HEK293 (cell line): ENCODE measurements at regions not wholly inside any gene's neighbourhood (a gene's known extent, or its start where the extent isn't known, plus 50 kb on each side); places are given as distances from the start of the nearest gene placed in this dataset.

Experiments
- CTCF ChIA-PET: fragments of 350-600 bp; formaldehyde crosslinking; extraction: SDS; loops from one replicate; lab custom pipeline; 2021; ENCODE audit warnings: antibody characterized with exemption; lab: Yijun Ruan, JAX
- POLR2A ChIA-PET: fragments of 300-600 bp; formaldehyde crosslinking; extraction: SDS; loops from one replicate; lab custom pipeline; 2020; ENCODE audit warnings: antibody characterized with exemption, inconsistent platforms; lab: Yijun Ruan, JAX
- H3K27ac ChIP-seq: fragments of 200-500 bp; sonication (Bioruptor generic); 2 replicates; pipeline ENCODE4 v1.5.1; 2014; ENCODE audit warnings: low read depth, low read length, control low read depth, inconsistent platforms; ENCODE audit errors: extremely low read depth
- H3K36me3 ChIP-seq, 2 experiments: fragments of 200-500 bp in 1 of 2; sonication (Bioruptor generic) in 1 of 2; 1 replicate in 1 of 2; 2 replicates in 1 of 2; pipeline ENCODE4 v1.5.1; 2014 to 2017; ENCODE audit warnings: inconsistent platforms in 2 of 2, low read length in 2 of 2; ENCODE audit not compliant: control insufficient read depth in 2 of 2, insufficient read depth in 1 of 2
- H3K4me1 ChIP-seq: fragments of 200-500 bp; sonication (Bioruptor generic); 2 replicates; pipeline ENCODE4 v1.5.1; 2014; ENCODE audit warnings: mild to moderate bottlenecking, low read length, inconsistent platforms; ENCODE audit not compliant: control insufficient read depth, insufficient read depth
- H3K4me3 ChIP-seq: 2 replicates; pipeline ENCODE4 v1.5.1; 2011; ENCODE audit warnings: low read depth, mild to moderate bottlenecking, control low read depth, low read length, moderate library complexity
- H3K9me3 ChIP-seq: fragments of 200-500 bp; sonication (Bioruptor generic); 2 replicates; pipeline ENCODE4 v1.5.1; 2014; ENCODE audit warnings: low read depth, low read length, inconsistent platforms; ENCODE audit not compliant: control insufficient read depth, insufficient read depth
- GLIS1 ChIP-seq: fragments of 450-650 bp; formaldehyde crosslinking; IDR thresholded peaks from 2 replicates; pipeline ENCODE4 v1.5.1; 2016; ENCODE audit warnings: missing biosample characterization, missing genetic modification characterization
- KLF9 ChIP-seq: fragments of 450-650 bp; formaldehyde crosslinking; IDR thresholded peaks from 2 replicates; pipeline ENCODE4 v1.5.1; 2016; ENCODE audit warnings: missing biosample characterization, missing genetic modification characterization, low read depth
- MEIS1 ChIP-seq: sonication (generic); formaldehyde crosslinking; IDR thresholded peaks from 2 replicates; pipeline ENCODE4 v1.8.1; 2022; ENCODE audit warnings: missing genetic modification reagents, mild to moderate bottlenecking, borderline replicate concordance
- RBAK ChIP-seq: fragments of 450-650 bp; formaldehyde crosslinking; IDR thresholded peaks from 2 replicates; pipeline ENCODE4 v1.5.1; 2016; ENCODE audit warnings: missing biosample characterization, missing genetic modification characterization
- ZBTB20 ChIP-seq: fragments of 450-650 bp; formaldehyde crosslinking; IDR thresholded peaks from 2 replicates; pipeline ENCODE4 v1.5.1; 2016; ENCODE audit warnings: missing biosample characterization, missing genetic modification characterization
- ZBTB7A ChIP-seq: fragments of 450-650 bp; formaldehyde crosslinking; IDR thresholded peaks from 2 replicates; pipeline ENCODE4 v1.5.1; 2016; ENCODE audit warnings: low read depth, missing biosample characterization, missing genetic modification characterization
- ZIC2 ChIP-seq: fragments of 450-650 bp; formaldehyde crosslinking; IDR thresholded peaks from 2 replicates; pipeline ENCODE4 v1.5.1; 2016; ENCODE audit warnings: missing biosample characterization, missing genetic modification characterization
- ZNF114 ChIP-seq: fragments of 450-650 bp; formaldehyde crosslinking; IDR thresholded peaks from 2 replicates; pipeline ENCODE4 v1.5.0; 2017; ENCODE audit warnings: missing biosample characterization, missing genetic modification characterization
- ZNF202 ChIP-seq: fragments of 450-650 bp; formaldehyde crosslinking; IDR thresholded peaks from 2 replicates; pipeline ENCODE4 v1.5.1; 2016; ENCODE audit warnings: missing biosample characterization, missing genetic modification characterization, borderline replicate concordance
- ZNF302 ChIP-seq: fragments of 450-650 bp; formaldehyde crosslinking; IDR thresholded peaks from 2 replicates; pipeline ENCODE4 v1.5.1; 2016; ENCODE audit warnings: missing biosample characterization, missing genetic modification characterization, low read depth
- ZNF423 ChIP-seq: fragments of 450-650 bp; formaldehyde crosslinking; IDR thresholded peaks from 2 replicates; pipeline ENCODE4 v1.5.1; 2016; ENCODE audit warnings: missing biosample characterization, missing genetic modification characterization
- ZNF433 ChIP-seq: fragments of 450-650 bp; formaldehyde crosslinking; IDR thresholded peaks from 2 replicates; pipeline ENCODE4 v1.5.1; 2016; ENCODE audit warnings: missing biosample characterization, missing genetic modification characterization, low read depth
- ZNF473 ChIP-seq: fragments of 450-650 bp; formaldehyde crosslinking; IDR thresholded peaks from 2 replicates; pipeline ENCODE4 v1.5.1; 2017; ENCODE audit warnings: missing biosample characterization, missing genetic modification characterization
- ZNF600 ChIP-seq: fragments of 450-650 bp; formaldehyde crosslinking; IDR thresholded peaks from 2 replicates; pipeline ENCODE4 v1.5.1; 2016; ENCODE audit warnings: missing biosample characterization, missing genetic modification characterization
- ZNF658 ChIP-seq: fragments of 450-650 bp; formaldehyde crosslinking; IDR thresholded peaks from 2 replicates; pipeline ENCODE4; 2016; ENCODE audit warnings: missing biosample characterization, missing genetic modification characterization
- ZNF777 ChIP-seq: fragments of 450-650 bp; formaldehyde crosslinking; IDR thresholded peaks from 2 replicates; pipeline ENCODE4 v1.5.1; 2017; ENCODE audit warnings: missing biosample characterization, missing genetic modification characterization, borderline replicate concordance
- ZNF791 ChIP-seq: fragments of 450-650 bp; formaldehyde crosslinking; IDR thresholded peaks from 2 replicates; pipeline ENCODE4 v1.5.1; 2016; ENCODE audit warnings: missing biosample characterization, missing genetic modification characterization
- ZNF837 ChIP-seq: fragments of 450-650 bp; formaldehyde crosslinking; IDR thresholded peaks from 2 replicates; pipeline ENCODE4 v1.5.1; 2016; ENCODE audit warnings: missing biosample characterization, missing genetic modification characterization
- ZSCAN30 ChIP-seq: fragments of 450-650 bp; IDR thresholded peaks from 2 replicates; pipeline ENCODE4 v1.5.1; 2018; ENCODE audit warnings: missing biosample characterization, mild to moderate bottlenecking, missing genetic modification characterization, moderate library complexity
- TF ChIP-seq, protein P1 (sequence below): fragments of 450-650 bp; formaldehyde crosslinking; IDR thresholded peaks from 2 replicates; pipeline ENCODE4 v1.5.1; 2017; ENCODE audit warnings: missing biosample characterization, missing genetic modification characterization
- TF ChIP-seq, protein P2 (sequence below): fragments of 450-650 bp; formaldehyde crosslinking; IDR thresholded peaks from 2 replicates; pipeline ENCODE4 v1.5.1; 2016; ENCODE audit warnings: missing biosample characterization, missing genetic modification characterization
- TF ChIP-seq, protein P3 (sequence below): fragments of 450-650 bp; formaldehyde crosslinking; IDR thresholded peaks from 2 replicates; pipeline ENCODE4 v1.5.1; 2017; ENCODE audit warnings: missing biosample characterization, missing genetic modification characterization

DNA sequence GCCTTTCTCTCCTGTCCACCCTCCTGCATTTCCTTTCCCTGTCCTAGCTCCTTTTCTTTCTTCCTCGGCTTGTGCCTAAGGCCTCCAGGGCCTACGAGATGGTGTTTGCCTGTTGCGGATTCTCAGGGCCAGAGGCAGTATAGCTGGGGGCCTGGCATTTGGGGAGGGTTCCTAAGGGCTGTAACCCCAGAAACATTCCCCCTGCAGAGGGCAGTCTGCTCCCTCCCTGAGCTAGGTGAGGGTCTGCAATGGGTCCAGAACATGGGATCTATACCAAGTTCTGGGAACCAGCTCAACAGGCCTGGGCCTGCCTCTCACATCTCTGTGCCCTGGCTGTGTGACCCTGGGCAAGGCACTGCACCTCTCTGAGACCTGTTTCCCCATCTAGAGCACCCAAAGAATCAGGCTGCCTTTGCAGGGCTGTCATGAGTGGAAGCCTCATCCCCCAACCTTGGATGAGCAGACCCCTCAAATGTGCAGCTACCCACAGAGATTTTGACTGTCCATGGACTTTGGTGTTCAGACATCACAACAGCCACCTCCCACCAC, 97.5 kb downstream of the GLI2 start:
- Histone ChIP-seq H3K9me3 (no peaks in the 10 kb centered on the region), H3K27ac (no peak overlapping the region), H3K36me3 (no peaks in the 10 kb centered on the region), H3K4me3 (no peak overlapping the region), H3K4me1 (no peaks in the 10 kb centered on the region)
- ChIA-PET CTCF (interaction anchor here (0.6 to 0.7 kb wide), 2 partner anchors 27 to 163 kb away, joined by 3 read pairs; no protein-coding TSS in a partner anchor), POLR2A (interaction anchor here (1.9 kb wide), 1 partner anchor 96 kb away, joined by 4 read pairs; no protein-coding TSS in a partner anchor)
- TF ChIP-seq, protein P1, sequence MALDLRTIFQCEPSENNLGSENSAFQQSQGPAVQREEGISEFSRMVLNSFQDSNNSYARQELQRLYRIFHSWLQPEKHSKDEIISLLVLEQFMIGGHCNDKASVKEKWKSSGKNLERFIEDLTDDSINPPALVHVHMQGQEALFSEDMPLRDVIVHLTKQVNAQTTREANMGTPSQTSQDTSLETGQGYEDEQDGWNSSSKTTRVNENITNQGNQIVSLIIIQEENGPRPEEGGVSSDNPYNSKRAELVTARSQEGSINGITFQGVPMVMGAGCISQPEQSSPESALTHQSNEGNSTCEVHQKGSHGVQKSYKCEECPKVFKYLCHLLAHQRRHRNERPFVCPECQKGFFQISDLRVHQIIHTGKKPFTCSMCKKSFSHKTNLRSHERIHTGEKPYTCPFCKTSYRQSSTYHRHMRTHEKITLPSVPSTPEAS (tag by site-specific recombination), result no peak
- TF ChIP-seq ZBTB20 (tag by site-specific recombination) (no peak), ZSCAN30 (tag by site-specific recombination) (no peak), ZNF433 (tag by site-specific recombination) (no peak), MEIS1 (CRISPR knock-in tag) (no peak), ZNF423 (tag by site-specific recombination) (no peak), ZNF302 (no peak), ZNF600 (no peak), ZNF837 (tag by site-specific recombination) (no peak), RBAK (tag by site-specific recombination) (no peak)

DNA sequence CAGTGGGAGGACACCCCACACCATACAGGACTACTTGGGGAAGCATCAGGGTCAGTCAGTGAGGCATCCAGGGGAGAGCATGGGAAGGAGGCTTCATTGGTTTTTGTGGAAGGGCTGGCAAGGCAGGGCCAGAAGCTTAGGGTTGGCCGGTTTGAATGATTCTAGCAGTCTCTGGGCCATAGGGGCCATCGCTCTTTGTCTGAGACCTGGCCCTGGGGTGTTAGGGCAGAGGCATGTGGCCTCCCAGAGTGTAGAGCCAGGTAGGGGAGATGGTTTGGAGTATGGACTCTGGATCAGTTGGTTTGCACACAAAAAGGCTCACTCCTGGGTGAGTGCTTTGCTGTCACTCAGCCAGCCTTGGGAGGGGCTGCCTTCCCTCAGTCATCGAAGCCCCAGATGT, 98.5 kb downstream of the GLI2 start:
- no peaks in the 10 kb centered on the region for H3K4me1 ChIP-seq
- H3K9me3 ChIP-seq, result no peaks in the 10 kb centered on the region
- no peak overlapping the region for H3K27ac ChIP-seq
- ChIA-PET POLR2A (interaction anchor here (1.9 kb wide), 1 partner anchor 97 kb away, joined by 4 read pairs; no protein-coding TSS in a partner anchor), CTCF (interaction anchor here (0.6 kb wide), 1 partner anchor 139 kb away, joined by 4 read pairs; no protein-coding TSS in a partner anchor)
- peak; percentile 37; the same call in 1 of the 2 replicates for TF ChIP-seq GLIS1 (tag by site-specific recombination)
- no peak for TF ChIP-seq ZIC2
- no peak overlapping the region for H3K4me3 ChIP-seq
- no peaks in the 10 kb centered on the region for H3K36me3 ChIP-seq

DNA sequence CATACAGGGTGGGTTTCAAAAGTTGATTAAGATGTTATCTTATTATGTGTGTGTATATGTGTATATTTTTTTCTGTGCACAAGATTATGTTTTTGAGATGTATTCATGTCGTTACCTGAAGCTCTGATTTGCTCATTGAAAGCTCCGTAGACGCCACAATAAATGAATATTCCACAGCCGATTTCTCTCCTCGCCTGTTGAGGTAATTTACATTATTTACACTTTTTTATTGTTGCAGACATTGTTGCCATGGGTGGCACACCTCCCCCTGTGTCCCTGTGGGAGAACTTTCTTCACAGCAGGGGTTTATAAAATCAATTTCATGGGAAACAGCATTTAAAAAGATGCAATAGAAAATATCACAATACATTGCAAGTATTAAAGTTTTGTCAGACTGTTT, 100.6 kb downstream of the GLI2 start:
- Histone ChIP-seq H3K4me3 (no peak overlapping the region), H3K36me3 (no peaks in the 10 kb centered on the region), H3K4me1 (no peaks in the 10 kb centered on the region), H3K27ac (no peak overlapping the region), H3K9me3 (no peaks in the 10 kb centered on the region)
- TF ChIP-seq ZNF777 (tag by site-specific recombination), result no peak
- 0 out of 2 replicates have a peak, but pooled peaks have one; percentile 15 for TF ChIP-seq ZIC2
- no peak for TF ChIP-seq ZBTB7A (tag by site-specific recombination)
- TF ChIP-seq, protein P2, sequence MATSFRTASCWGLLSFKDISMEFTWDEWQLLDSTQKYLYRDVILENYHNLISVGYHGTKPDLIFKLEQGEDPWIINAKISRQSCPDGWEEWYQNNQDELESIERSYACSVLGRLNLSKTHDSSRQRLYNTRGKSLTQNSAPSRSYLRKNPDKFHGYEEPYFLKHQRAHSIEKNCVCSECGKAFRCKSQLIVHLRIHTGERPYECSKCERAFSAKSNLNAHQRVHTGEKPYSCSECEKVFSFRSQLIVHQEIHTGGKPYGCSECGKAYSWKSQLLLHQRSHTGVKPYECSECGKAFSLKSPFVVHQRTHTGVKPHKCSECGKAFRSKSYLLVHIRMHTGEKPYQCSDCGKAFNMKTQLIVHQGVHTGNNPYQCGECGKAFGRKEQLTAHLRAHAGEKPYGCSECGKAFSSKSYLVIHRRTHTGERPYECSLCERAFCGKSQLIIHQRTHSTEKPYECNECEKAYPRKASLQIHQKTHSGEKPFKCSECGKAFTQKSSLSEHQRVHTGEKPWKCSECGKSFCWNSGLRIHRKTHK (tag by site-specific recombination), result no peak
- no peak for TF ChIP-seq ZNF302
- peak; percentile 61 for TF ChIP-seq GLIS1 (tag by site-specific recombination)
- no peak for TF ChIP-seq ZNF791
- TF ChIP-seq, protein P3, sequence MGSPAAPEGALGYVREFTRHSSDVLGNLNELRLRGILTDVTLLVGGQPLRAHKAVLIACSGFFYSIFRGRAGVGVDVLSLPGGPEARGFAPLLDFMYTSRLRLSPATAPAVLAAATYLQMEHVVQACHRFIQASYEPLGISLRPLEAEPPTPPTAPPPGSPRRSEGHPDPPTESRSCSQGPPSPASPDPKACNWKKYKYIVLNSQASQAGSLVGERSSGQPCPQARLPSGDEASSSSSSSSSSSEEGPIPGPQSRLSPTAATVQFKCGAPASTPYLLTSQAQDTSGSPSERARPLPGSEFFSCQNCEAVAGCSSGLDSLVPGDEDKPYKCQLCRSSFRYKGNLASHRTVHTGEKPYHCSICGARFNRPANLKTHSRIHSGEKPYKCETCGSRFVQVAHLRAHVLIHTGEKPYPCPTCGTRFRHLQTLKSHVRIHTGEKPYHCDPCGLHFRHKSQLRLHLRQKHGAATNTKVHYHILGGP (tag by site-specific recombination), result no peak
- no peak for TF ChIP-seq ZNF658 (tag by site-specific recombination)
- no peak for TF ChIP-seq ZNF473
- no peak for TF ChIP-seq KLF9 (tag by site-specific recombination)
- TF ChIP-seq ZNF114, result no peak
- TF ChIP-seq ZNF202 (tag by site-specific recombination), result no peak
- POLR2A ChIA-PET, result no interaction called here
- CTCF ChIA-PET, result no interaction called here
